ENCODE measurements at regions not wholly inside any gene's neighbourhood (a gene's known extent, or its start where the extent isn't known, plus 50 kb on each side); places are given as distances from the start of the nearest gene placed in this dataset.
"Not testable (repeated sequence)": the region's sequence is repeated elsewhere in the genome, so short reads cannot be mapped to it uniquely, and the experiment has no call there.

- H3K9me3 Mint-ChIP-seq (ENCODE audit: insufficient read depth); H3K27ac Mint-ChIP-seq; DNase-seq; CTCF ChIA-PET; H3K27me3 Mint-ChIP-seq (ENCODE audit: low read depth); H3K36me3 Mint-ChIP-seq (ENCODE audit: low read depth); ATAC-seq; H3K4me3 Mint-ChIP-seq; POLR2A ChIA-PET; H3K4me1 Mint-ChIP-seq (ENCODE audit: low read depth): not testable (repeated sequence)
Observed at GRCh38 chr18:78800102-78800851, 179.3 kb upstream of the SALL3 start.

GRCh38 chr18:78801011-78801410 lies 178.6 kb upstream of the SALL3 start:
- ChIA-PET POLR2A (no interaction called here), CTCF (no interaction called here)

GRCh38 chr18:78803104-78803503 lies 176.5 kb upstream of the SALL3 start:
- no peaks in the 10 kb centered on the region for H3K27me3 Mint-ChIP-seq (ENCODE audit: low read depth)
- H3K36me3 Mint-ChIP-seq (ENCODE audit: low read depth) = no peaks in the 10 kb centered on the region
- ATAC-seq (no peak), DNase-seq (no peak)
- ChIA-PET POLR2A (no interaction called here), CTCF (no interaction called here)
- H3K9me3 Mint-ChIP-seq (ENCODE audit: insufficient read depth) = no peaks in the 10 kb centered on the region
- H3K4me1 Mint-ChIP-seq (ENCODE audit: low read depth) = no peaks in the 10 kb centered on the region
- no peak overlapping the region for H3K4me3 Mint-ChIP-seq
- no peak overlapping the region for H3K27ac Mint-ChIP-seq

More at GRCh38 chr18:78801011-78801410, 178.6 kb upstream of the SALL3 start:
- H3K27me3 Mint-ChIP-seq (ENCODE audit: low read depth) = no peaks in the 10 kb centered on the region
- no peak overlapping the region for H3K4me3 Mint-ChIP-seq
- no peaks in the 10 kb centered on the region for H3K4me1 Mint-ChIP-seq (ENCODE audit: low read depth)
- ATAC-seq (no peak), DNase-seq (no peak)
- no peak overlapping the region for H3K27ac Mint-ChIP-seq
- no peaks in the 10 kb centered on the region for H3K9me3 Mint-ChIP-seq (ENCODE audit: insufficient read depth)
- H3K36me3 Mint-ChIP-seq (ENCODE audit: low read depth) = no peaks in the 10 kb centered on the region

GRCh38 chr18:78804206-78805030 lies 175.2 kb upstream of the SALL3 start:
- ATAC-seq (no peak), DNase-seq (no peak)
- Mint-ChIP-seq H3K4me3 (no peak overlapping the region), H3K36me3 (ENCODE audit: low read depth) (no peaks in the 10 kb centered on the region), H3K27me3 (ENCODE audit: low read depth) (no peaks in the 10 kb centered on the region), H3K9me3 (ENCODE audit: insufficient read depth) (no peaks in the 10 kb centered on the region), H3K4me1 (ENCODE audit: low read depth) (no peaks in the 10 kb centered on the region), H3K27ac (no peak overlapping the region)
- POLR2A ChIA-PET = no interaction called here
- CTCF ChIA-PET = no interaction called here

GRCh38 chr18:78805840-78806239 lies 173.8 kb upstream of the SALL3 start:
- ChIA-PET POLR2A (no interaction called here), CTCF (no interaction called here)
- Mint-ChIP-seq H3K4me3 (no peak overlapping the region), H3K27ac (no peak overlapping the region), H3K9me3 (ENCODE audit: insufficient read depth) (peaks cover 4% of the 10 kb centered on the region), H3K27me3 (ENCODE audit: low read depth) (no peaks in the 10 kb centered on the region), H3K36me3 (ENCODE audit: low read depth) (no peaks in the 10 kb centered on the region), H3K4me1 (ENCODE audit: low read depth) (no peaks in the 10 kb centered on the region)
- DNase-seq (no peak), ATAC-seq (no peak)

GRCh38 chr18:78807668-78808067 lies 171.9 kb upstream of the SALL3 start:
- CTCF ChIA-PET = no interaction called here
- H3K27ac Mint-ChIP-seq = no peak overlapping the region
- DNase-seq (no peak), ATAC-seq (no peak)
- no peaks in the 10 kb centered on the region for H3K36me3 Mint-ChIP-seq (ENCODE audit: low read depth)
- H3K4me3 Mint-ChIP-seq = no peak overlapping the region
- peaks cover 4% of the 10 kb centered on the region for H3K9me3 Mint-ChIP-seq (ENCODE audit: insufficient read depth)
- H3K4me1 Mint-ChIP-seq (ENCODE audit: low read depth) = no peaks in the 10 kb centered on the region
- POLR2A ChIA-PET = no interaction called here
- H3K27me3 Mint-ChIP-seq (ENCODE audit: low read depth) = no peaks in the 10 kb centered on the region

- Mint-ChIP-seq H3K9me3 (ENCODE audit: insufficient read depth) (peaks cover 4% of the 10 kb centered on the region), H3K4me3 (no peak overlapping the region), H3K36me3 (ENCODE audit: low read depth) (no peaks in the 10 kb centered on the region), H3K27ac (no peak overlapping the region), H3K27me3 (ENCODE audit: low read depth) (peaks cover 4% of the 10 kb centered on the region), H3K4me1 (ENCODE audit: low read depth) (no peaks in the 10 kb centered on the region)
- ChIA-PET POLR2A (no interaction called here), CTCF (no interaction called here)
- ATAC-seq = no peak
- no peak for DNase-seq
Observed at GRCh38 chr18:78809845-78810244, 169.8 kb upstream of the SALL3 start.

GRCh38 chr18:78810706-78811105 lies 168.9 kb upstream of the SALL3 start:
- DNase-seq (no peak), ATAC-seq (no peak)
- H3K36me3 Mint-ChIP-seq (ENCODE audit: low read depth) = no peaks in the 10 kb centered on the region
- ChIA-PET CTCF (no interaction called here), POLR2A (no interaction called here)
- no peaks in the 10 kb centered on the region for H3K4me1 Mint-ChIP-seq (ENCODE audit: low read depth)
- no peak overlapping the region for H3K4me3 Mint-ChIP-seq
- H3K27me3 Mint-ChIP-seq (ENCODE audit: low read depth) = peaks cover 4% of the 10 kb centered on the region
- peaks cover 4% of the 10 kb centered on the region for H3K9me3 Mint-ChIP-seq (ENCODE audit: insufficient read depth)
- no peak overlapping the region for H3K27ac Mint-ChIP-seq

- Mint-ChIP-seq H3K4me3 (no peak overlapping the region), H3K36me3 (ENCODE audit: low read depth) (no peaks in the 10 kb centered on the region), H3K27me3 (ENCODE audit: low read depth) (peaks cover 4% of the 10 kb centered on the region), H3K27ac (no peak overlapping the region), H3K4me1 (ENCODE audit: low read depth) (no peaks in the 10 kb centered on the region), H3K9me3 (ENCODE audit: insufficient read depth) (peaks cover 4% of the 10 kb centered on the region)
- no peak for DNase-seq
- ChIA-PET POLR2A (no interaction called here), CTCF (no interaction called here)
- no peak for ATAC-seq
Observed at GRCh38 chr18:78812067-78812466, 167.6 kb upstream of the SALL3 start.

- no peak overlapping the region for H3K27ac Mint-ChIP-seq
- no peak overlapping the region for H3K4me3 Mint-ChIP-seq
- H3K9me3 Mint-ChIP-seq (ENCODE audit: insufficient read depth) = peaks cover 4% of the 10 kb centered on the region
- DNase-seq (no peak), ATAC-seq (no peak)
- H3K4me1 Mint-ChIP-seq (ENCODE audit: low read depth) = no peaks in the 10 kb centered on the region
- ChIA-PET CTCF (no interaction called here), POLR2A (no interaction called here)
- no peaks in the 10 kb centered on the region for H3K36me3 Mint-ChIP-seq (ENCODE audit: low read depth)
- H3K27me3 Mint-ChIP-seq (ENCODE audit: low read depth) = peaks cover 4% of the 10 kb centered on the region
Observed at GRCh38 chr18:78813156-78813555, 166.5 kb upstream of the SALL3 start.

- no peak for DNase-seq
- ATAC-seq = no peak
- H3K27ac Mint-ChIP-seq = no peak overlapping the region
- H3K36me3 Mint-ChIP-seq (ENCODE audit: low read depth) = no peaks in the 10 kb centered on the region
- ChIA-PET CTCF (no interaction called here), POLR2A (no interaction called here)
- no peaks in the 10 kb centered on the region for H3K4me1 Mint-ChIP-seq (ENCODE audit: low read depth)
- H3K9me3 Mint-ChIP-seq (ENCODE audit: insufficient read depth) = peaks cover 4% of the 10 kb centered on the region
- H3K27me3 Mint-ChIP-seq (ENCODE audit: low read depth) = peaks cover 4% of the 10 kb centered on the region
- H3K4me3 Mint-ChIP-seq = no peak overlapping the region
Observed at GRCh38 chr18:78813936-78814710, 165.5 kb upstream of the SALL3 start.

GRCh38 chr18:78814766-78815165 lies 164.9 kb upstream of the SALL3 start:
- CTCF ChIA-PET = no interaction called here
- Mint-ChIP-seq H3K9me3 (ENCODE audit: insufficient read depth) (peaks cover 4% of the 10 kb centered on the region), H3K4me1 (ENCODE audit: low read depth) (no peaks in the 10 kb centered on the region), H3K27me3 (ENCODE audit: low read depth) (peaks cover 4% of the 10 kb centered on the region), H3K36me3 (ENCODE audit: low read depth) (no peaks in the 10 kb centered on the region), H3K4me3 (no peak overlapping the region), H3K27ac (no peak overlapping the region)
- DNase-seq = no peak
- no peak for ATAC-seq
- POLR2A ChIA-PET = no interaction called here

All from activated CD8-positive, alpha-beta T cell treated with anti-CD3 and anti-CD28 coated beads, Interleukin-2, amount 10 ng/mL, durations not matched to agents 7 days and 5 days (primary cell).